ELR (cell line): ENCODE measurements at regions not wholly inside any gene's neighbourhood (a gene's known extent, or its start where the extent isn't known, plus 50 kb on each side); places are given as distances from the start of the nearest gene placed in this dataset.

Experiments used
- DNase-seq: peaks from one replicate; pipeline ENCODE4 v3.0.0-alpha.2; 2015; ENCODE audit warnings: low read depth

DNA sequence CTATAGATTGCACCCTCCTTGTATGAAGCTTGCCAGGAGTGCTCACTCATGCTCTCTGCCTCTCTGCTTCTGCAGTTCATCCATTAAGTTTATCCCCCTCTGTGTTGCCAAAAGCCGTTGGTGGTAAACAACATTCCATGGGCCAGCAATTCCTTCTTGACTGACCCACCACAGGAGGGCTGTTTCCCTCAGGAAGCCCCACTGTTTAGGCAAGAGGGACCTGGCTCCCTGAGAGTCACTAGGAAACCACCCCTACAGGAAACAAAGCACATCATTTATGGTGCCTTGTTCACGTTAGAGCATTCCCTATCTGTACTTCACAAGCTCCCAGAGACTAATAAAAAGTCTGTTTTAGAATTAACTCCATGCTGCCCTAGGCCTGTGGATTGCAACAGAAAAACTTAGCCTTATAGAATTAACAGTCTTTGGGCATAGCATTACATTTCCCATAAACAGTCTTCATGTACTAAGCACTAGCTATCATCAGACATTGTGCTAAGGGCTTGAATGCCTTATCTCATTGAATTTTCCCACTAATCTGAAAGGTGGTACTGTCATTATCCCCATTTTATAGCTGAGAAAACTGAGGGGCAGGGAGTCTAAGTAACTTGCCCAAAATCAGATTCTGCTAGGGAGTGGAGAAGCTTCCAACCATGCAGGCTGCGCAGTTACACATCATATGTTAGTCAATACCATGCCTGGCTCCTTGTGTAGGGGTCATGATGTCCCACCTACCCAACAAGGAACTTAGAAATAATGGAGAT, 149.9 kb downstream of the SHQ1 start:
- no peak for DNase-seq

DNA sequence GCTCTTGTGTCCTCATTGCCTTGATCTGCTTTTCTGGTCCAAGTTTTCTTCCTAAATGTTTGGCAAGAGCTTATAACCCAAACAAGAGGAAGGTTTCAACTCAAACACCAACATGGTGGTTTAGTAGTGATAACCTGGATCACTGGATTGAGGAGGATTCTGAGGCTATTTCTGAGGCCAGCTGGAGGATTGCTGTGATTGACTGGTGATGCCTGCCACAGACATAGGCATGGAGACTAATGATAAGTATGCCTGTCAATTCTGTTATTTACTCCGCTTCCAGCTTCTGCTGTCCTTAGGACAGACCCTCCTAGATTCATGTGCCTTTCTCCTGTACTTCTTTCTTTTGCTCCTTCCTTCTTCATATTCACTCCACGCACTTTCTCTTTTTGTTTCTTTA, 150.5 kb downstream of the SHQ1 start:
- no peak for DNase-seq

DNA sequence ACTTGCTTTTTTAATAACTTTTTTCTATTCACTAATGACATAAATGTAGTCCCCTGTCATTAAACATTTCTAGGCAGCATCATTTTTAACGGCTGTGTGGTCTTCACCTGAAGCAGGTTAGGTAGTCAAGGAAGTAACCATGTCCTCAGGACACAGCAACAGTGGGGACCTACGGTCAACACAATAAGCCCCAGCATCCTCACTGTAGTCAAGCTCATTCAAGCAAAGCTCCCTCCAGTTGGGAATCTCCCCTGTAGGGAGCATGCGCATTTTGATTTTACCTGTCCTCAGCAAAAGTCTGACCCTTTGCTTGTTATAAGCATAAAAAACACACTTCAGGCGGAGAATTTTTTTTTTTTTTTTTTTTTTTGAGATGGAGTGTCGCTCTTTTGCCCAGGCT, 151.4 kb downstream of the SHQ1 start:
- DNase-seq = no peak

DNA sequence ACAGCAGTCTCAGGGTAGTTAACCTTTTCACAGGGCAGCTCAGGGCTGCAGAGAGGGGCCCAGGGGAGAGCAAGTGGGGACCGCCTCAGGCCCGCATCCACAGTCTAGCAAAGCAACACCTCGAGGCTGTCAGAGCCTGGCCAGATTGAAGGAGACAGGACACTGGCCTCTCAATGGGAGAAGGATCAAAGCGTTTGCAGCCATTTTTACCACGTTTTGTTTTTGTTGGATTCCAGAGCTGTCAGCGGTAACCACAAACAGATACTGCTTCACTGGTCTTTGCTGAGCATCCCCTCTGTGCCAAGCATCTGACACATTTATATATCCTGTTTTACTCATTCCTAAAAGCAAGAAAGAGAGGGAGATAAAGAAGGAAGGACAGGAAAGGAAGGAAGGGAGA, 153.8 kb downstream of the SHQ1 start:
- peak; percentile 3 for DNase-seq

DNA sequence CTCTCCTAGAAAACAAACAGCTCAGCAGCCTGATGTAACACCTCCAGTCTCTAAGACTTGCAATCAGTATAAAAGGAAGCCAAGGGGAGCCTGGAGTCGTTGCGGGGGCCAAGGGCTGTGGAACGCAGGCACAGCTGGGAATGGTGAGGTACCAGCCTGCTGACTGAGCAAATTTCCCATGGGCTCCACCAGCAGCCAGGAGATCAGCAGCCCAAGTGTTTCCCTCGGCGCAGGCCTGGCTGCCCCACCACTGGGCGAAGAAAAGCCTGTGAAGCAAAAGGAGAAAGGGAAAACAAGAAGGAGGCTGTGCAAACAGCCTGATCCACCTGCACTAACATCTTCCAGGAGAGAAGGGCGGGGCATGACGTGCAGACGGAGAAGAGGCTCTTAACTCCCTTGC, 155.3 kb downstream of the SHQ1 start:
- no peak for DNase-seq

DNA sequence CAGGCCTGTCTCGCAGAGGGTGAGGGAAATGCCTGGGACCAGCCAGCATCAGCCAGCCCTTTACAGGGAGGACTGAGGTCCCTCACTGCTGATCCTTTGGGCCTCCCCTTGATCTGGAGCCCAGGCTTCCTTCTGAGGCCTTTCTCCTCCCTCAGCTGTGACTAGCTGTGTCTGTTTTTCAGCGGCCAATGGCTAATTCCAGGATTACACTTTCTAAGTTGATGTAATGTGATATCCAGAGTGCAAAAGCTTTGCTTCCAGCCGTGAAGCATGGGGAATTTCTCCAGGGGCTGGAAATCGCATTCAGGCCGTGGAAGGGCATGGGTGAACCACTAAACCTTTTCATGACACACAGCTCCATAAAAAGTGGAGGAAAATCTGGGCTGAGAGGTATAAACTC, 157.6 kb downstream of the SHQ1 start:
- no peak for DNase-seq

DNA sequence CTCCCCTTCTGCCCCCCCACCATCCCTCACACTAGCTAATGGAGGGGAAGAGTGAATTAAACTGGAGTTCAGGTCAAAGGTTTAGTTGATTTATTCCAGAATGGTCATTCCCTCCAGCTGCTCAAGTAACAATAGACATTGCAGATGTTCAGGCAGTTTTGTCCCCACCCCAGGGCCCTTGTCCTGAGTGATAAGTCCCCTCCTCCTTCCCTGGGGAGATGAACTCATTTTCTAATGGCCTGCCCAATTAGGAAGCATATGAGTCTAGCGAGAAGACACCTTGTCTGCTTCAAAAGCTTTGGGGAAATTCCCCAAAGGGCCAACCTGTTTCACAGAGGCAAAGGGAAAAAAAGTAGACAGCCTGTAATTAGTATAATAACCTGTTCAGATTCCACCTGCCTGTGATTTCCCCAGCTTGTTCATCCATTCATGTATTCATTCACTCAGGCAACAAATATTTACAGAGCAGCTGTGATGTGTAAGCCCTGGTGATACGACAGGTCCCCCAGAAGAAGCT, 165.3 kb downstream of the SHQ1 start:
- no peak for DNase-seq

DNA sequence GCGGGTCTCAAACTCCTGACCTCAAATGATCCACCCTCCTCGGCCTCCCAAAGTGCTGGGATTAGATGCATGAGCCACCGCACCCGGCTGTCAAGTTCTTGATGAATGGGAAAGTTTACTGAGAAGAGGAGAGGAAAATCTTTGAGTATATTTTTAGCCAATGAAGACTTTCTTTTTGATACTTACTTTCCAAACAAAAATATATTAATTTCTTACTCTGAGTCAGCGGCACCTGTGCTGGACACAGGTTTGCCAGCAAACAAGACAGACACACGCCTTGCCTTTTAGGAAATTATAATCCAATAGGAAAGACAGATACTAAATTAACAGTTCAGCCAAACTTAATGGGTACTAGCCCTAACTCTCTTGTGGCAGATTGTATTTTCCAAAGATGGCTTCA, 166.6 kb downstream of the SHQ1 start:
- no peak for DNase-seq

DNA sequence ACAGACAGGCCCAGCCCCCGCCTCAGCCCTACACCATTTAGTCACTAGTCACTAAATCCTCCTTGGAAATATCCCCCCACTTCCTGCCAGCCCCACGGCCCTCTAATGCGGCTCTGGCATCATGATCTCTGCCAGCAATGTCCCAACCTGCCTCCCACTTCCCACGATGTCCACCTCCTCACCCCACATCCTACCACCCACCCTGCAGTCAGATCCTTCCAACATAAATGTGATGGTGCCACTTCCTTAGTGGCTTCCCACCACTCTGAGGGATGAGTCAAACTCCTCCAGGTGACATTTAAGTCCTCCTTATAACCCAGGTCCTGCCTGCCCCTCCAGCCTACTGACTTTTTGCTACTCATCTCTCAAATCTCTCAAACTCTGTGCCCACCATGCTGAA, 167.5 kb downstream of the SHQ1 start:
- DNase-seq = no peak

DNA sequence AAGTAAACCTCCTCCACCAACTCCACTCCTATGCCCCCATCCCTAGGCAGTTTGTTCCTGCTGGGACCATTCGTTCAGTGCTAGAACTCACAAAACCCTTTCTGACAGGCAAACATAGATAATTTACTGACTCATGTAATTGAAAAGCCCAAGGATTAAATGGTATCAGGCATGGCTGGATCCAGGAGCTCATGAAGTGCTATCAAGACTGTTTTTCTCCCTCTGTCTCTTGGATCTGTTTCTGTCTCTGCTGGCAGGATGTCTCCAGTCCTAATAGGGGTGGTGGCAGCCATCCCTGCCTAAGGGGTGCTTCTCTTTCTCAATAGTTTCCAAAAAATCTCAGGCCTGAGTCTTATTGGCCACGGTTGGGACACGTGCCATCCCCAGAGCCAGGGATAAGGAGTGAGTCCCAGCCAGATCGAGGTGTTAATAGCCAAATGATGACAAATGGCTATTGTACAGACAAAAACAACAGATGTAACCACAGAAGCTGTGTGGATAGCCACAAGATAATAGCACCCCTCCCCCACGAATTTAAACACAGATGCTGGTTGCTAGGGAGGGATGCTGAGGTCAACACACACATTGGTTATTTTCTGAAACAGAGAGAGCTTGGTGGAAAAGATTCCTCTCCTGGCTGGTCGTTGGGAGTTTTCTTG, 168.6 kb downstream of the SHQ1 start:
- no peak for DNase-seq

DNA sequence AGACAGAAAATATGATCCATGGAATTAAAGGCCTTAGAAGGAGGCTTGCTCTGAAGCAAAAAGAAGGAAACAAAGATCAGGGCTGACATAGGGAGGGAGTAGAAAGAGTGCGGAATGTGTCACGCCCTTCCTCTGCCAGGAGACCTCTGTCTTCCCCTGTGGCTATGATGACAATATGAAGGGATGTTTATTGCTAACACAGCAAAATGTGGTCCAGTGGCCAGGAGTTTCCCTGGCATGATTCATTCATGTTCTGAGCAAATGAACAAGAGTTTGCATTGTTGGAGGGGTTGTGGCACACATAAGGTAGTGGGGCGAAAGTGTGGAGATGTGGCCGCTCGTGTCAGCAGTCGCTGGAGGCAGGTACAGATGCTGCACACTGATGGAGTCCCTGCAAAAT, 169.4 kb downstream of the SHQ1 start:
- peak; percentile 46 for DNase-seq

DNA sequence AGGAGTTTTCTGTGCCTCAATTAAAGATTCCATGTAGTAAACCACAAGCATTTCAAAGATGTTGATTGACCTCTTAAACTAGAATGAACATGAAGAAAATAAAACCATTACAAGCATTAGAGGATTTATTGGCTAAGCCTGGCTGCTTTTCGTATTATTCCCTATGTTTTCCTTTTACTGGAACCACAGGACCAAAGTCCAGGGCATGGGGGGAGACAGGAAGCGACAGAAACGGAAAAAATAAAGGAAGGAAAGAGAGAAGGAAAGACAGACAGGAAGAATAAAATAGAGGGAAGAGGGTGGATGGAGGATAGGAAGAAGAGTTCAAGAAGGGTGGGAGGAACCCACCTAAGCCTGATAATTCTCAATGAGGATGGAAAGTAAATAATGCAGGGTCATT, 169.9 kb downstream of the SHQ1 start:
- no peak for DNase-seq

DNA sequence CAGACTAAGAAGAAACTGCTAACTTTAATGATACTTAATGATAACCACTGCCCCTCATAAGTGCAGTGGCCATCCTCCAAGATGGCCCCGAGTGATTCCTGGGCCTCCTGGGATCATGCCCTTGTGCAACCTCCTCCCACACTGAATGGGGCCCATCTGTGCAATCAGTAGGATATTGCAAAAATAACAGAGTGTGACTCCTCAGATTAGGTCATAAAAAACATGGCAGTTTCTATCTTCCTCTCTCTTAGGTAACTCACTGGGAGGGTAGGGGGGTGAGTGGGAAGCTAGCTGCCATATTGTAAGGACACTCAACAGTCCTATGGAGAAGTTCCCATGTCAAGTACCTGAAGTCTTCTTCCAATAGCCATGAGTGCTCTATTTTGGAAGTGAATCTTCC, 173.0 kb downstream of the SHQ1 start:
- no peak for DNase-seq

DNA sequence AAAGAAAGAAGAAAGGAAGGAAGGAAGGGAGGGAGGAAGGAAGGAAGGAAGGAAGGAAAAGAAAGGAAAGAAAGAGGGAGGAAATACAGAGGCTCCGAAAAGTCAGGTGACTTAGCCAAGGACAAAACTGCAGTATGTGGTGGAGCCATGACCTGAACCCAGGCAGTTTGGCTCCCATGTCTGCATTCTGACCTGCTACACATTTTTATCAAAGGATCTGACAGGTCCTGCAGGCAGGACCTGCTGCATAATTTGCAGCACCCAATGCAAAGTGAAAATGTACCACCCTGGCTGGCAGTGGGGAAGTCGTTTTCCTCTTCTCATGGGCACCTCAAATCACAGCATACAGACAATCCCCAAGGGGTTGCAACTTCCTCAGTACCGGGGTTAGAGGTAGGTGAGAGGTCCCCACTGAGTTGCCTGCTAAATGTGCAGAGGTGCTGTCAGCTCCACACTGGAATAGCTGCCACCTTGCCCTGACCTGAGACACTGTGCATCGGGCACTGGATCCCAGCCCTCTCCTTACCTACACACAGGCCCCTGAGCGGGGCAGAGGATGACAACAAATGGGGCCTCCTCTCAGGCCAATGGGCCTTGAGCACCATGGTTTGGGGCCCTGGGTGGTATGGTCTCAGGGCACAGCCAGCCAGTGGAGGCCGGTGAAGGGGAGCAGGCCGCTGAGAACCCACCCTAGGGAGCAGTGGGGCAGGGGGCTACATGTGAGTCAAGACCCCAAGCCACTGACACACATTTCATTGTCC, 175.1 kb downstream of the SHQ1 start:
- no peak for DNase-seq

DNA sequence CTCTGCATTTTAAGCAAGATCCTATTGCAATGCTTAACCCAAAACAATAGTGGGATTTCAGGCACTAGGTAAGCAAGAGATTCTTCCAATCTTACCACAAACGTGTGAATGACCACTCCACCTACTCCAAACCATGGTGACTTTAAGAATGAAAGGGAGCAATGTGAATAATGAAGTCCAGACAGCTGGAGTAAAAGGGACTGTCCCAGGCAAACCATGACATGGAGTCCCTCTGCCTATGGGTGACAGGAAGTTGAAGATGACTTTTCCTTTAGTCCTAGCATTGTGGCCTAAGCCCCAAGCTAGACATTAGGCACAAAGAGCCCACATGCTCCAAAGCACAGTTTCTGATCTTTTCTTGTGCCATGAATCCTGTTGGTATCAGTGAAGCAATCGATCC, 179.0 kb downstream of the SHQ1 start:
- no peak for DNase-seq

DNA sequence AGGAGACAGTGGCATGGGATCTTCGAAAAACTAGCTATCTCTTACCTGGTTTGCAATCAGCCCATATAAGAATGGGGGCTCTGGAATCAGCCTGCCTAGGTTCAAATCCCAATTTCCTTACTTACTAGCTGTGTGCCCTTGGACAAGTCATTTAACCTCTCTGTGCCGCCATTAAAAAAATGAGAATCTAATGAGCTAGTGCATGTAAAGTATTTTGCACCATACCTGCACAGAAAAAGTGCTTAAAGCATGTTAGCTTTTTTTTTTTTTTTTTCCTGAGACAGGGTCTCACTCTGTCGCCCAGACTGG, 181.8 kb downstream of the SHQ1 start:
- DNase-seq = no peak

DNA sequence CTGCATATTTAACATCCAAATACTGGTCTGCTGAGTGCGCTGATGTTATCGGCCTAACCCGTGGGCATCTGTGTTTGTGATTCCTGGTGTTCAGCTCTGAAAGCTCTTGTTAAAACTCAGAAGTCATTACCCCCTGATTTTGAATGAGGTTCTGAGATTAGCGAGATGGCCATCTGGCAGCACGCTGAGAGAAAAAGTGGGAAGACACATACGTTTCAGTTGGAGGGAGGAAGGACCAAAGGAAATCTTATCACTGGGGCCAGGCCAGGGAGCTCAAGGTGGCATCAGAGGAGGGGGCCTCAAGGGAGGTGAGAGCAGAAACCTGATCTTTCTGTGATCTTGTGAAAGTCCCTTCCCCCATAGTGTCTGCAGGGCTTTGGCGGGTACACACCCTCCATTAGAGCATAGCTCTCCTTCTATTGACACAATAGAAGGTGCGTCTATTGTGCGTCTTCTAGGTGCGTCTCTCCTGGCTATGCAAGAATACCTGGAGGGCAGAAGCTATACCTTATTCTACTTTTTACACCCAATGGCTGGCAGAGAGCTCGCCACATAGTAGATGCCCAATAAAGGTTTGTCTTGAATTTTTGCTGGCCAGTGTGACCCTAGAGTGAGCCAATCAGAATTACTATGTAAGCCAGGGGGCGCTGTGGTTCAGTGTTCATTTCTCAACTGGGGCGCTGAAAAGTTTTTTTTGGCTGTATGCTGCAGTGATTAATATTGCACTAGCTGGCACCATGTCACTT, 182.4 kb downstream of the SHQ1 start:
- DNase-seq = peak; percentile 26

DNA sequence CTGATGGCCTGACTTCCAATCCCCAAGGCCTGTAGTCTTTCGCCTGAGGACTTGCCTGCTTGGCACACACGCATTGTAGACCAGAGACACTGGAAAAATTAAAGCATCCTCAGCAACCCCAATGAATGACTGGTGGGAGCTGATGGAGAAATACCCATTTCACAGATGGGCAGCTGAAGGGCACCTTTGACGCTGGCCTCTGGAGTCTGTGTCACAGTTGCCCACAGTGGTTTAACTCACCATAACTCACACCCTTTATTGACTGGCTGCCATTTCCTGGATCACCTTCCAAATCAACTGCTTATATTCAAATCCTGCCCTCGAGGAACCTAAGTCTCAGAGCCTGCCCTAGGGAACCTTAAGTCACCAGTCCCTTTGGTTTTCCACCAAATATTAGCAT, 183.1 kb downstream of the SHQ1 start:
- DNase-seq = no peak

DNA sequence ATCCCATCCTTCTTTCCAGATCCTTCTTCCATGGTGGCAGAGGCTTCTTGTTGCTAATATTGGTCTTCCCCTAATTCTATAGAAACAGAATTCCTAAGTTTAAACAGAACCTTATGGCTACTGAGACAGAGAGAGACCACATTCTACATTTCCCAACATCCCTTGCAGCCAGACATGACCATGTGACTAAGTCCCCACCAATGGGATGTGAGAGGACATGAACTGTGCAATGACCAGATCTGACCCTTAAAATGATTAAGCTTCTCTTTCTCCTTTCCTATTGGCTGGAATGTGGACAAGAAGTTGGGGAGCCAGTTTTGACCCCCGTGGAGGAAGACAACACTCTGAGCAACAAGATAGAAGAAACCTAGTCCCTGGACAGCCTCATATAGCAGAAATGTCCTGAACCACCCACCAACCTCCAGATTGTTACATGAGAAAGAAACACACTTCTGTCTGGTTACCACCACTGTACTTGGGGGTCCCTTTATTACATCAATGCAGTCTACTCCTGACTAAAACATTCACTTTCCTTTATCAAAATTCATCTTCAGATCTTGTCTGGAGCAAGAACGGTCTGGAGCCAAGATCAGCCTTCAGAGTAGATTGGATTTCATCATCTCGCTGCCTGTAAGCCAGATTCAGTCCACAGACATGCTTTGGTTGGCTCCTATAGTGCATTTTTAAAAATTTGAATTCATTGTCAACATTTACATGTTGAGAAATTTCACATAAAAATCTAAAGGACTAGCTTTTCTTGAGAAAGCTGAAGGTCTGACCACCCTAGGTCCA, 183.9 kb downstream of the SHQ1 start:
- DNase-seq = no peak

DNA sequence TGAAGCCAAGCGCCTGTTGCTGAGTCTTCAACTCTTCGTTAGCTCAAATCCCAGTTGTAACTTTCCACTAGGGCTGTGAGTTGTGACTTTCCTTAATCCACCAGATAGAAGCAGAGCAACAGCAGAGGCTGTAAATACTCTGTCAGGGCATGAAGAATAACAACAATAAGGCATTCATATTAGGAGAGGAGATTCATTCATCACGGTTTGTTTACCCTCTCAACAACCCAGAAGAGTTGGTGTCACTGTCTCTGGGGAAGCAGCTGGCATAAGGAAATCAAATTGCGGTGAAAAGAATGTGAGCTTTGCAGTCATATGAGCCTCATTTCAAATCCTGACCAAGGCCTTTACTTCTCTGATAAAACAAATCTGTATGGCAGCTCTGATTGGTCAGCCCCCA, 184.8 kb downstream of the SHQ1 start:
- DNase-seq = no peak

DNA sequence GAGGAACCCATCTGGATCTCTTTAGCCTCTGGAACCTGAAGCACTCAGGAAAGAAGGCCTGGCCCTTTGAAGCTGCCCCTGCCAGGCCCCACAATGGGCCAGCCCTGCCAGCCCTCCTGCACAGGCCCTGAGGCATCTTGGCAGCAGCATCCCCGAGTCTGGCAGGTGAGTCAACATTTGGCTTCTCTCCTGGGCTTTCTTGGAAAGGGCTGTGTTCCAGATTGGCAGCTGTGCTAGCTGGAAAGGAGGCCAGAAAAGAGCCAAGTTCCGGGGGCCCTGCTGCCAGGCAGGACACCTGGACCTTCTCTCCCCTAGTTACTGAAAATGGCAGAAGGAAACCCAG, 187.2 kb downstream of the SHQ1 start:
- DNase-seq = peak; percentile 78
